IMR-90 (cell line): ENCODE measurements at regions not wholly inside any gene's neighbourhood (a gene's known extent, or its start where the extent isn't known, plus 50 kb on each side); places are given as distances from the start of the nearest gene placed in this dataset.

ENCODE experiments used
- ATAC-seq: fragments of 200-7000 bp; cut with Tn5 transposase; 2 replicates; pipeline ENCODE4 v1.9.1; 2020; ENCODE audit warnings: low read depth, mild to moderate bottlenecking, moderate library complexity
- BruUV-seq: library from RNA; stranded (reverse); fragments of 400-500 nt; replicated peaks from 2 replicates; lab custom pipeline; 2021; lab: Mats Ljungman, UMichigan
- CTCF ChIA-PET: fragments of 300-600 bp; formaldehyde crosslinking; extraction: SDS; loops from one replicate; lab custom pipeline; 2021; ENCODE audit warnings: antibody characterized with exemption; lab: Yijun Ruan, JAX
- POLR2A ChIA-PET: fragments of 300-600 bp; sonication (Branson Sonifier 250); formaldehyde crosslinking; loops from one replicate; lab custom pipeline; 2022; ENCODE audit warnings: antibody characterized with exemption; ENCODE audit not compliant: unreplicated experiment; lab: Charles Lee
- DNase-seq: peaks from one replicate; pipeline ENCODE4 v3.0.0; 2013
- H2AFZ ChIP-seq: replicated peaks from 2 replicates; pipeline ENCODE3; 2013; ENCODE audit warnings: low read length, mild to moderate bottlenecking; ENCODE audit not compliant: poor library complexity
- H2AK5ac ChIP-seq: 2 replicates; pipeline ENCODE4 v1.6.1; 2013; ENCODE audit warnings: low read depth, low read length, inconsistent platforms
- H2AK9ac ChIP-seq: replicated peaks from 2 replicates; pipeline ENCODE3; 2013; ENCODE audit warnings: mild to moderate bottlenecking, low read depth, low read length, moderate library complexity; ENCODE audit not compliant: poor library complexity
- H2BK120ac ChIP-seq: 2 replicates; pipeline ENCODE4 v1.6.1; 2013; ENCODE audit warnings: low read depth, low read length, inconsistent platforms
- H2BK15ac ChIP-seq: 3 replicates; pipeline ENCODE4 v1.6.1; 2013; ENCODE audit warnings: low read depth, low read length, inconsistent platforms
- H2BK20ac ChIP-seq: 2 replicates; pipeline ENCODE4 v1.6.1; 2013; ENCODE audit warnings: low read depth, mild to moderate bottlenecking, inconsistent platforms, low read length, moderate library complexity
- H2BK5ac ChIP-seq: 2 replicates; pipeline ENCODE4 v1.6.1; 2013; ENCODE audit warnings: mild to moderate bottlenecking, low read depth, low read length, inconsistent platforms; ENCODE audit not compliant: poor library complexity, severe bottlenecking
- H3K14ac ChIP-seq: replicated peaks from 2 replicates; pipeline ENCODE4 v1.6.1; 2013; ENCODE audit warnings: low read depth, low read length, inconsistent platforms
- H3K18ac ChIP-seq: 2 replicates; pipeline ENCODE4 v1.6.1; 2013; ENCODE audit warnings: low read depth, low read length, control low read depth
- H3K23ac ChIP-seq: 2 replicates; pipeline ENCODE4 v1.6.1; 2013; ENCODE audit warnings: low read depth, low read length, inconsistent platforms
- H3K27ac ChIP-seq: 2 replicates; pipeline ENCODE4 v1.5.1; 2013; ENCODE audit warnings: mild to moderate bottlenecking, control low read depth, low read length; ENCODE audit not compliant: insufficient read depth
- H3K27me3 ChIP-seq: 2 replicates; pipeline ENCODE4 v1.6.1; 2013; ENCODE audit warnings: low read length; ENCODE audit not compliant: control insufficient read depth, insufficient read depth
- H3K36me3 ChIP-seq: 2 replicates; pipeline ENCODE4 v1.6.1; 2013; ENCODE audit warnings: low read length, mixed read lengths; ENCODE audit not compliant: control insufficient read depth, insufficient read depth
- H3K4ac ChIP-seq: 2 replicates; pipeline ENCODE4 v1.6.1; 2013; ENCODE audit warnings: low read depth, low read length, inconsistent platforms
- H3K4me1 ChIP-seq: 2 replicates; pipeline ENCODE4 v1.6.1; 2013; ENCODE audit warnings: low read length, mixed read lengths; ENCODE audit not compliant: control insufficient read depth, insufficient read depth
- H3K4me2 ChIP-seq: 2 replicates; pipeline ENCODE4 v1.6.1; 2013; ENCODE audit warnings: low read depth, mild to moderate bottlenecking, control low read depth, low read length, moderate library complexity
- H3K4me3 ChIP-seq: 2 replicates; pipeline ENCODE4 v1.5.1; 2013; ENCODE audit warnings: low read depth, mild to moderate bottlenecking, control low read depth, low read length, moderate library complexity; ENCODE audit not compliant: insufficient read depth
- H3K56ac ChIP-seq: 2 replicates; pipeline ENCODE4 v1.6.1; 2013; ENCODE audit warnings: low read length, inconsistent platforms; ENCODE audit not compliant: insufficient read depth; ENCODE audit errors: extremely low read depth
- H3K79me1 ChIP-seq, 2 experiments: 2 replicates each; pipeline ENCODE4 v1.6.1; 2013; ENCODE audit warnings: low read length in 2 of 2, inconsistent platforms in 1 of 2, low read depth in 1 of 2
- H3K9ac ChIP-seq: 2 replicates; pipeline ENCODE4 v1.6.1; 2013; ENCODE audit warnings: low read depth, low read length, control low read depth
- H3K9me1 ChIP-seq: 2 replicates; pipeline ENCODE4 v1.6.1; 2013; ENCODE audit warnings: low read length, inconsistent platforms; ENCODE audit not compliant: insufficient read depth
- H3K9me3 ChIP-seq: 2 replicates; pipeline ENCODE4 v1.6.1; 2013; ENCODE audit warnings: low read length; ENCODE audit not compliant: control insufficient read depth, insufficient read depth
- H4K20me1 ChIP-seq: 2 replicates; pipeline ENCODE4 v1.6.1; 2013; ENCODE audit warnings: low read length, inconsistent platforms; ENCODE audit not compliant: insufficient read depth
- H4K5ac ChIP-seq: 2 replicates; pipeline ENCODE4 v1.6.1; 2013; ENCODE audit warnings: mild to moderate bottlenecking, low read depth, low read length, control low read depth
- H4K8ac ChIP-seq, 2 experiments: 2 replicates each; pipeline ENCODE4 v1.6.1; 2013; ENCODE audit warnings: low read depth in 2 of 2, low read length in 2 of 2, control low read depth in 1 of 2, inconsistent platforms in 1 of 2
- H4K91ac ChIP-seq: 2 replicates; pipeline ENCODE4 v1.6.1; 2013; ENCODE audit warnings: low read depth, low read length, inconsistent platforms; ENCODE audit not compliant: insufficient read depth
- BHLHE40 ChIP-seq: fragments of 150-350 bp; IDR thresholded peaks from 2 replicates; pipeline ENCODE4 v1.6.1; 2016; ENCODE audit warnings: mild to moderate bottlenecking, low read depth, low read length
- MAZ ChIP-seq: IDR thresholded peaks from 2 replicates; pipeline ENCODE4 v1.6.1; 2012; ENCODE audit warnings: low read depth, mild to moderate bottlenecking, low read length, improper control_type of control experiment, moderate library complexity, borderline replicate concordance
- NFE2L2 ChIP-seq: fragments of 150-350 bp; IDR thresholded peaks from 2 replicates; pipeline ENCODE4 v1.6.1; 2016; ENCODE audit warnings: low read depth, mild to moderate bottlenecking, low read length
- POLR2A ChIP-seq: IDR thresholded peaks from 2 replicates; pipeline ENCODE4 v1.6.1; 2012; ENCODE audit warnings: mild to moderate bottlenecking, low read depth, low read length
- SMC3 ChIP-seq: fragments of 150-350 bp; IDR thresholded peaks from 2 replicates; pipeline ENCODE4 v1.6.1; 2016; ENCODE audit warnings: low read depth, mild to moderate bottlenecking, antibody characterized with exemption, low read length, moderate library complexity
- WGBS, 2 experiments: methylation state at CpG; one replicate each; pipeline versions ENCODE4 v1.1.5 to v1.1.7; 2013; ENCODE audit warnings: missing lambda C conversion rate in 2 of 2; ENCODE audit not compliant: insufficient read length in 1 of 2; ENCODE audit errors: extremely low coverage in 2 of 2; 5-methylcytosine and 5-hydroxymethylcytosine counted together
- dilution Hi-C: fragments of 300-500 bp; cut with HindIII; formaldehyde crosslinking; loops from one replicate; pipeline ENCODE4 v1.14.3; 2018; ENCODE audit warnings: low sequenced_read_pairs; ENCODE audit not compliant: unreplicated experiment
- in situ Hi-C: fragments of 300-500 bp; cut with MboI; formaldehyde crosslinking; loops from 3 replicates; pipeline ENCODE4 v1.14.3; 2019; ENCODE audit warnings: low sequenced_read_pairs, inconsistent platforms, mixed read lengths
- intact Hi-C: fragments of 100-400 bp; cut with micrococcal nuclease; formaldehyde crosslinking; loops from 2 replicates; pipeline ENCODE4 v1.10.0; 2022
- TF ChIP-seq, protein P1 (sequence below): fragments of 150-350 bp; IDR thresholded peaks from 2 replicates; pipeline ENCODE4 v1.6.1; 2017; ENCODE audit warnings: mild to moderate bottlenecking, antibody characterized with exemption, low read length, low read depth
- TF ChIP-seq, protein P2 (sequence below): fragments of 150-350 bp; IDR thresholded peaks from 2 replicates; pipeline ENCODE4 v1.6.1; 2016; ENCODE audit warnings: low read depth, mild to moderate bottlenecking, low read length, moderate library complexity, borderline replicate concordance
- TF ChIP-seq, protein P3 (sequence below): conservative IDR thresholded peaks from 2 replicates; pipeline ENCODE4 v1.5.1; 2012; ENCODE audit warnings: mild to moderate bottlenecking, low read depth, low read length, improper control_type of control experiment

DNA sequence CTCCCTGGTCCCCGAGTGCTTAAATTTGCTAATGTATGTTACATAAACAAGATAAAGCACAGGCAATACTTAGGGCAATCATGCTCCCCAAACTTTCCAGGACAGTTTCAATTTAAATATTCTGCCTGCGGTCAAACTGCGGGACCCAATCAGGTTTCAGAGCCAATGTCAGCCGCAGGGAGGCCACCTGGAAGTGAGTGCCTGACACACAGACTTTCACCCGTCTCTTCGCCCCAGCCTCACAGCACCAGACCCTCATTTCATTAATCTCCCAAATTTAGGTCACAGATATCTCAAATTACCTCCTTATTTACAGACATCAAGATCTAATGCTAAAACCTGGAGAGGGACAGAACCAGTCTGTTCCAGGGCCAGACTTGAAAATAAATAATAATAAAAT is 107.2 kb upstream of the ALDH1A3 start:
- no TSS peak for BruUV-seq
- TF ChIP-seq NFE2L2: no peak
- TF ChIP-seq, protein P1, sequence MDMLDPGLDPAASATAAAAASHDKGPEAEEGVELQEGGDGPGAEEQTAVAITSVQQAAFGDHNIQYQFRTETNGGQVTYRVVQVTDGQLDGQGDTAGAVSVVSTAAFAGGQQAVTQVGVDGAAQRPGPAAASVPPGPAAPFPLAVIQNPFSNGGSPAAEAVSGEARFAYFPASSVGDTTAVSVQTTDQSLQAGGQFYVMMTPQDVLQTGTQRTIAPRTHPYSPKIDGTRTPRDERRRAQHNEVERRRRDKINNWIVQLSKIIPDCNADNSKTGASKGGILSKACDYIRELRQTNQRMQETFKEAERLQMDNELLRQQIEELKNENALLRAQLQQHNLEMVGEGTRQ: no peak
- no peak for TF ChIP-seq BHLHE40
- TF ChIP-seq SMC3: no peak
- TF ChIP-seq, protein P2, sequence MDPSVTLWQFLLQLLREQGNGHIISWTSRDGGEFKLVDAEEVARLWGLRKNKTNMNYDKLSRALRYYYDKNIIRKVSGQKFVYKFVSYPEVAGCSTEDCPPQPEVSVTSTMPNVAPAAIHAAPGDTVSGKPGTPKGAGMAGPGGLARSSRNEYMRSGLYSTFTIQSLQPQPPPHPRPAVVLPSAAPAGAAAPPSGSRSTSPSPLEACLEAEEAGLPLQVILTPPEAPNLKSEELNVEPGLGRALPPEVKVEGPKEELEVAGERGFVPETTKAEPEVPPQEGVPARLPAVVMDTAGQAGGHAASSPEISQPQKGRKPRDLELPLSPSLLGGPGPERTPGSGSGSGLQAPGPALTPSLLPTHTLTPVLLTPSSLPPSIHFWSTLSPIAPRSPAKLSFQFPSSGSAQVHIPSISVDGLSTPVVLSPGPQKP: no peak
- no peak for TF ChIP-seq POLR2A
- TF ChIP-seq MAZ: no peak
- TF ChIP-seq, protein P3, sequence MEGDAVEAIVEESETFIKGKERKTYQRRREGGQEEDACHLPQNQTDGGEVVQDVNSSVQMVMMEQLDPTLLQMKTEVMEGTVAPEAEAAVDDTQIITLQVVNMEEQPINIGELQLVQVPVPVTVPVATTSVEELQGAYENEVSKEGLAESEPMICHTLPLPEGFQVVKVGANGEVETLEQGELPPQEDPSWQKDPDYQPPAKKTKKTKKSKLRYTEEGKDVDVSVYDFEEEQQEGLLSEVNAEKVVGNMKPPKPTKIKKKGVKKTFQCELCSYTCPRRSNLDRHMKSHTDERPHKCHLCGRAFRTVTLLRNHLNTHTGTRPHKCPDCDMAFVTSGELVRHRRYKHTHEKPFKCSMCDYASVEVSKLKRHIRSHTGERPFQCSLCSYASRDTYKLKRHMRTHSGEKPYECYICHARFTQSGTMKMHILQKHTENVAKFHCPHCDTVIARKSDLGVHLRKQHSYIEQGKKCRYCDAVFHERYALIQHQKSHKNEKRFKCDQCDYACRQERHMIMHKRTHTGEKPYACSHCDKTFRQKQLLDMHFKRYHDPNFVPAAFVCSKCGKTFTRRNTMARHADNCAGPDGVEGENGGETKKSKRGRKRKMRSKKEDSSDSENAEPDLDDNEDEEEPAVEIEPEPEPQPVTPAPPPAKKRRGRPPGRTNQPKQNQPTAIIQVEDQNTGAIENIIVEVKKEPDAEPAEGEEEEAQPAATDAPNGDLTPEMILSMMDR: no peak

More for the DNA sequence above, 107.2 kb upstream of the ALDH1A3 start:
- no peaks in the 10 kb centered on the region for H3K4me1 ChIP-seq
- H4K20me1 ChIP-seq: no peaks in the 10 kb centered on the region
- no peak overlapping the region for H3K23ac ChIP-seq
- H3K27me3 ChIP-seq: peaks cover 2% of the 10 kb centered on the region; the same call in 1 of the 2 replicates
- no peak overlapping the region for H2AK9ac ChIP-seq
- ChIA-PET POLR2A (no interaction called here), CTCF (no interaction called here)
- no peak overlapping the region for H3K18ac ChIP-seq
- WGBS, 2 experiments: 65% methylated on average over 3 of the region's 6 CpGs; no CpG with 5 or more reads in 1 of the 2 experiments
- intact Hi-C loops (no loop called here), dilution Hi-C loops (no loop called here), in situ Hi-C loops (no loop called here)
- no peak overlapping the region for H3K4me3 ChIP-seq
- H3K4me2 ChIP-seq: no peak overlapping the region
- no peak overlapping the region for H2BK120ac ChIP-seq
- H2AFZ ChIP-seq: no peak overlapping the region
- H3K79me1 ChIP-seq: no peaks in the 10 kb centered on the region
- no peak overlapping the region for H3K4ac ChIP-seq
- H3K14ac ChIP-seq: no peak overlapping the region
- no peak overlapping the region for H3K9ac ChIP-seq
- no peaks in the 10 kb centered on the region for H3K9me1 ChIP-seq
- H2BK20ac ChIP-seq: no peak overlapping the region
- ATAC-seq (no peak), DNase-seq (no peak)
- H4K5ac ChIP-seq: no peak overlapping the region
- H3K36me3 ChIP-seq: no peaks in the 10 kb centered on the region
- no peak overlapping the region for H4K91ac ChIP-seq
- no peak overlapping the region for H3K56ac ChIP-seq
- no peaks in the 10 kb centered on the region for H3K9me3 ChIP-seq
- H2BK15ac ChIP-seq: no peak overlapping the region
- no peak overlapping the region for H2AK5ac ChIP-seq
- H2BK5ac ChIP-seq: no peak overlapping the region
- H4K8ac ChIP-seq: no peak overlapping the region
- no peak overlapping the region for H3K27ac ChIP-seq
